OCI-LY1 (cell line): ENCODE measurements at regions not wholly inside any gene's neighbourhood (a gene's known extent, or its start where the extent isn't known, plus 50 kb on each side); places are given as distances from the start of the nearest gene placed in this dataset.

Source experiments
- H2AFZ ChIP-seq: fragments of 200-600 bp; sonication (generic), shearing (Covaris generic); 2 replicates; pipeline ENCODE4 v1.6.0; 2014; ENCODE audit warnings: antibody characterized with exemption, mild to moderate bottlenecking, low read length
- H3F3A ChIP-seq: fragments of 200-600 bp; sonication (generic), shearing (Covaris generic); 2 replicates; pipeline ENCODE4 v1.6.0; 2014; ENCODE audit warnings: mild to moderate bottlenecking, antibody characterized with exemption, low read length, moderate library complexity; ENCODE audit not compliant: insufficient read depth
- H3K27ac ChIP-seq: fragments of 200-600 bp; sonication (generic); 2 replicates; pipeline ENCODE4 v1.5.1; 2014; ENCODE audit warnings: low read length, mixed run types, mild to moderate bottlenecking, low read depth; ENCODE audit not compliant: poor library complexity, severe bottlenecking
- H3K27me3 ChIP-seq: fragments of 200-600 bp; sonication (generic); 2 replicates; pipeline ENCODE4 v1.6.0; 2014; ENCODE audit warnings: antibody characterized with exemption, mild to moderate bottlenecking, low read length, moderate library complexity; ENCODE audit not compliant: insufficient read depth
- H3K36me3 ChIP-seq: fragments of 200-600 bp; sonication (generic); 2 replicates; pipeline ENCODE4 v1.6.1; 2014; ENCODE audit warnings: mild to moderate bottlenecking, antibody characterized with exemption, low read length, moderate library complexity, mixed read lengths; ENCODE audit not compliant: insufficient read depth
- H3K4me1 ChIP-seq: fragments of 200-600 bp; sonication (generic); 2 replicates; pipeline ENCODE4 v1.5.1; 2014; ENCODE audit warnings: mild to moderate bottlenecking, low read length, moderate library complexity; ENCODE audit not compliant: insufficient read depth, severe bottlenecking
- H3K4me2 ChIP-seq: fragments of 200-600 bp; sonication (generic), shearing (Covaris generic); 2 replicates; pipeline ENCODE4 v1.6.1; 2014; ENCODE audit warnings: low read length
- H3K4me3 ChIP-seq: fragments of 200-600 bp; sonication (generic); 2 replicates; pipeline ENCODE4 v1.5.1; 2014; ENCODE audit warnings: low read length, low read depth, mild to moderate bottlenecking, mixed read lengths; ENCODE audit not compliant: poor library complexity, severe bottlenecking
- H3K79me2 ChIP-seq: fragments of 200-600 bp; shearing (Covaris generic); 2 replicates; pipeline ENCODE4 v1.6.1; 2016; ENCODE audit warnings: mixed run types, low read length, mixed read lengths; ENCODE audit not compliant: insufficient read depth
- H3K9ac ChIP-seq: fragments of 200-600 bp; sonication (generic), shearing (Covaris generic); 2 replicates; pipeline ENCODE4 v1.6.1; 2014; ENCODE audit warnings: mild to moderate bottlenecking, low read length, mixed read lengths
- H3K9me2 ChIP-seq: fragments of 200-600 bp; sonication (generic), shearing (Covaris generic); 2 replicates; pipeline ENCODE4 v1.6.1; 2014; ENCODE audit warnings: low read depth, mild to moderate bottlenecking, low read length, mixed read lengths
- H3K9me3 ChIP-seq: fragments of 200-600 bp; shearing (Covaris generic); 2 replicates; pipeline ENCODE4 v1.6.1; 2014; ENCODE audit warnings: low read length, mixed read lengths
- H4K20me1 ChIP-seq: fragments of 200-600 bp; sonication (generic), shearing (Covaris generic); 2 replicates; pipeline ENCODE4 v1.6.0; 2016; ENCODE audit warnings: mild to moderate bottlenecking, low read length; ENCODE audit not compliant: insufficient read depth
- CTCF ChIP-seq: fragments of 200-600 bp; sonication (generic), shearing (Covaris generic); IDR thresholded peaks from 2 replicates; pipeline ENCODE4 v1.5.1; 2017; ENCODE audit warnings: mild to moderate bottlenecking, antibody characterized with exemption, low read length, moderate library complexity, mixed read lengths
- EZH2 ChIP-seq: fragments of 200-600 bp; sonication (generic), shearing (Covaris generic); IDR thresholded peaks from 2 replicates; pipeline ENCODE4 v1.8.0; 2017; ENCODE audit warnings: borderline replicate concordance, mixed run types, mild to moderate bottlenecking, antibody characterized with exemption, low read length, moderate library complexity, mixed read lengths

- Histone ChIP-seq H3K27ac (no peak overlapping the region), H3K4me1 (peaks cover 6% of the 10 kb centered on the region), H3K9ac (no peak overlapping the region), H3K79me2 (no peaks in the 10 kb centered on the region), H3K9me3 (no peaks in the 10 kb centered on the region), H3K27me3 (peaks cover 3% of the 10 kb centered on the region; the same call in 1 of the 2 replicates), H3K36me3 (no peaks in the 10 kb centered on the region), H3K9me2 (no peaks in the 10 kb centered on the region), H4K20me1 (no peaks in the 10 kb centered on the region), H3K4me2 (no peak overlapping the region), H2AFZ (no peak overlapping the region), H3F3A (no peaks in the 10 kb centered on the region), H3K4me3 (no peak overlapping the region)
- no peak for TF ChIP-seq CTCF
- no peak for TF ChIP-seq EZH2
Measured at GRCh38 chr22:25399649-25400151, 164.8 kb upstream of the GRK3 start.

GRCh38 chr22:25402160-25402500, 162.3 kb upstream of the GRK3 start:
- H3K4me2 ChIP-seq, result no peak overlapping the region
- TF ChIP-seq CTCF (no peak), EZH2 (no peak)
- H3K9ac ChIP-seq, result no peak overlapping the region
- no peaks in the 10 kb centered on the region for H3K9me3 ChIP-seq
- no peaks in the 10 kb centered on the region for H3K79me2 ChIP-seq
- no peak overlapping the region for H2AFZ ChIP-seq
- H3K27me3 ChIP-seq, result peaks cover 15% of the 10 kb centered on the region
- H3K4me3 ChIP-seq, result no peak overlapping the region
- H4K20me1 ChIP-seq, result no peaks in the 10 kb centered on the region
- H3K36me3 ChIP-seq, result no peaks in the 10 kb centered on the region
- no peaks in the 10 kb centered on the region for H3K9me2 ChIP-seq
- no peak overlapping the region for H3K27ac ChIP-seq
- no peaks in the 10 kb centered on the region for H3F3A ChIP-seq
- H3K4me1 ChIP-seq, result peaks cover 12% of the 10 kb centered on the region

- H3K4me2 ChIP-seq, result no peak overlapping the region
- H4K20me1 ChIP-seq, result no peaks in the 10 kb centered on the region
- no peak overlapping the region for H3K4me3 ChIP-seq
- H3K27ac ChIP-seq, result no peak overlapping the region
- no peaks in the 10 kb centered on the region for H3K9me2 ChIP-seq
- no peaks in the 10 kb centered on the region for H3K79me2 ChIP-seq
- no peaks in the 10 kb centered on the region for H3K9me3 ChIP-seq
- no peak overlapping the region for H3K9ac ChIP-seq
- no peak overlapping the region for H2AFZ ChIP-seq
- H3K36me3 ChIP-seq, result no peaks in the 10 kb centered on the region
- TF ChIP-seq EZH2 (no peak), CTCF (no peak)
- H3F3A ChIP-seq, result no peaks in the 10 kb centered on the region
- H3K27me3 ChIP-seq, result peaks cover 17% of the 10 kb centered on the region
- H3K4me1 ChIP-seq, result peaks cover 12% of the 10 kb centered on the region
Measured at GRCh38 chr22:25402501-25403283, 161.8 kb upstream of the GRK3 start.
